ENCODE measurements at regions not wholly inside any gene's neighbourhood (a gene's known extent, or its start where the extent isn't known, plus 50 kb on each side); places are given as distances from the start of the nearest gene placed in this dataset.
A peak's percentile ranks its signal among the peaks of the same experiment; 100 is the strongest.

- peak; percentile 58 to 81 (median 59) for TF ChIP-seq CTCF (IDR thresholded peaks at IDR 0.05)
- no peak for TF ChIP-seq POLR2A (IDR thresholded peaks at IDR 0.05)
Measured at GRCh38 chr13:79679334-79679733, 198.4 kb downstream of the NDFIP2 start.

Data from breast epithelium (tissue), 3 donors.